ENCODE measurements at regions not wholly inside any gene's neighbourhood (a gene's known extent, or its start where the extent isn't known, plus 50 kb on each side); places are given as distances from the start of the nearest gene placed in this dataset.

DNA sequence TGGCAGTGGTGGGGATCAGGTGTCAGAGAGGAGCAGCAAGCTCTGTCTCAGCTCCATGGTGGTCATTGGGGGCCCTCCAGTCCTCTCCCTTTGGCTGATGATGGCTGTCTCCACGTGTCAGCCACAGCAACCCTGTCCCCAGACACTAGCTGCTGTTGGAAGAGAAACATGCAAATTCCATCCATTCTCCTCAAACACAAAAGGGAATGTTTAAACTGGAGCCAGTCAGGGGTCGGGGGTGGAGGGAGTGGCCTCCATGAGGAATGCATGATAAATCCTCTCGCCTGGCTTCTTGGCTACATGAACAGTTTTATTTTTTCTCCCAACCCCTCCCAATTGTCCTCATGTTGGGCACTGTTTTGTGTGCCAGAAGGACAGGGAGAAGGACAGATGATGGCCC lies 86.4 kb downstream of the EDN3 start:
- peaks cover 19 to 23% of the 10 kb centered on the region in 2 experiments for H3K4me1 Mint-ChIP-seq
- WGBS (ENCODE audit: extremely low coverage, insufficient read length, low lambda C conversion rate): no CpG with 5 or more reads among the region's 3 CpGs
- Histone ChIP-seq H2AK5ac (ENCODE audit: insufficient read length, low read length) (no peak overlapping the region), H2BK20ac (ENCODE audit: low read depth, low read length, poor library complexity, severe bottlenecking) (no peak overlapping the region), H3T11ph (ENCODE audit: low read length) (no peak overlapping the region), H3K4me2 (ENCODE audit: insufficient read depth, insufficient read length, low read length) (no peak overlapping the region), H3K79me1 (ENCODE audit: insufficient read depth, low read depth, low read length, poor library complexity, severe bottlenecking) (no peaks in the 10 kb centered on the region), H4K20me1 (ENCODE audit: control insufficient read depth, insufficient read depth, insufficient read length) (no peaks in the 10 kb centered on the region), H2BK12ac (ENCODE audit: insufficient read length, low read depth, low read length) (no peak overlapping the region), H2BK5ac (ENCODE audit: insufficient read length, low read length) (no peak overlapping the region), H2BK120ac (ENCODE audit: low read depth, low read length, poor library complexity, severe bottlenecking) (no peak overlapping the region), H3K9me3 (ENCODE audit: control insufficient read depth, low read depth, low read length) (no peaks in the 10 kb centered on the region), H4K8ac (replicated peaks; ENCODE audit: insufficient read length, low read depth, low read length) (no peak overlapping the region), H3K4me1 (ENCODE audit: insufficient read depth, low read length) (no peaks in the 10 kb centered on the region), H3K27me3 (ENCODE audit: insufficient read depth, low read length) (no peaks in the 10 kb centered on the region), H3K56ac (ENCODE audit: insufficient read length, low read depth, low read length) (no peak overlapping the region), H3K4ac (ENCODE audit: low read depth, low read length) (no peak overlapping the region), H3K23ac (ENCODE audit: insufficient read length, low read depth, low read length) (no peak overlapping the region), H3K79me2 (ENCODE audit: insufficient read depth, low read length) (no peaks in the 10 kb centered on the region), H4K91ac (ENCODE audit: insufficient read length, low read depth, low read length) (no peak overlapping the region), H4K5ac (ENCODE audit: insufficient read length, low read depth, low read length) (no peak overlapping the region), H2BK15ac (ENCODE audit: low read depth, low read length) (no peak overlapping the region), H3K23me2 (ENCODE audit: insufficient read length, low read depth, low read length, poor library complexity, severe bottlenecking) (no peaks in the 10 kb centered on the region), H3K14ac (ENCODE audit: insufficient read depth, low read length) (no peak overlapping the region; the same call in 1 of the 2 replicates), H3K9ac (ENCODE audit: extremely low read depth, insufficient read length, low read length) (no peak overlapping the region), H2AFZ (ENCODE audit: low read length) (no peak overlapping the region), H3K18ac (ENCODE audit: insufficient read length, low read depth, low read length) (no peak overlapping the region), H3K27ac (ENCODE audit: insufficient read length, low read depth, low read length) (no peak overlapping the region)
- peaks cover 20% of the 10 kb centered on the region for H3K27me3 Mint-ChIP-seq (ENCODE audit: low read depth)
- peaks cover 0 to 4% (median 0%) of the 10 kb centered on the region in 3 experiments; a peak in 1 of 7 replicates for H3K36me3 Mint-ChIP-seq (ENCODE audit: insufficient read depth in 1 of 3, low read depth in 3 of 3)
- H3K4me3 Mint-ChIP-seq: no peak overlapping the region
- no peak for DNase-seq
- no peaks in the 10 kb centered on the region for H3K9me3 Mint-ChIP-seq
- no peak overlapping the region; a peak in 1 of 7 replicates for H3K27ac Mint-ChIP-seq
- TF ChIP-seq, protein P1, sequence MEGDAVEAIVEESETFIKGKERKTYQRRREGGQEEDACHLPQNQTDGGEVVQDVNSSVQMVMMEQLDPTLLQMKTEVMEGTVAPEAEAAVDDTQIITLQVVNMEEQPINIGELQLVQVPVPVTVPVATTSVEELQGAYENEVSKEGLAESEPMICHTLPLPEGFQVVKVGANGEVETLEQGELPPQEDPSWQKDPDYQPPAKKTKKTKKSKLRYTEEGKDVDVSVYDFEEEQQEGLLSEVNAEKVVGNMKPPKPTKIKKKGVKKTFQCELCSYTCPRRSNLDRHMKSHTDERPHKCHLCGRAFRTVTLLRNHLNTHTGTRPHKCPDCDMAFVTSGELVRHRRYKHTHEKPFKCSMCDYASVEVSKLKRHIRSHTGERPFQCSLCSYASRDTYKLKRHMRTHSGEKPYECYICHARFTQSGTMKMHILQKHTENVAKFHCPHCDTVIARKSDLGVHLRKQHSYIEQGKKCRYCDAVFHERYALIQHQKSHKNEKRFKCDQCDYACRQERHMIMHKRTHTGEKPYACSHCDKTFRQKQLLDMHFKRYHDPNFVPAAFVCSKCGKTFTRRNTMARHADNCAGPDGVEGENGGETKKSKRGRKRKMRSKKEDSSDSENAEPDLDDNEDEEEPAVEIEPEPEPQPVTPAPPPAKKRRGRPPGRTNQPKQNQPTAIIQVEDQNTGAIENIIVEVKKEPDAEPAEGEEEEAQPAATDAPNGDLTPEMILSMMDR (conservative IDR thresholded peaks at IDR 0.05): no peak

Data from H9 (cell line).